Prostate gland (tissue), 2 donors: ENCODE measurements at regions not wholly inside any gene's neighbourhood (a gene's known extent, or its start where the extent isn't known, plus 50 kb on each side); places are given as distances from the start of the nearest gene placed in this dataset.

Source experiments
- CTCF ChIP-seq, 4 experiments: fragments of 200-600 bp in 2 of 4; fragments of 450-650 bp in 2 of 4; sonication (generic) in 2 of 4; IDR thresholded peaks; 1 replicate in 3 of 4; 2 replicates in 1 of 4; pipeline ENCODE4 v1.5.1; 2016 to 2019; ENCODE audit warnings: antibody characterized with exemption in 4 of 4, mild to moderate bottlenecking in 2 of 4, moderate library complexity in 2 of 4
- POLR2A ChIP-seq: fragments of 450-650 bp; IDR thresholded peaks from one replicate; pipeline ENCODE4 v1.6.1; 2016; ENCODE audit warnings: antibody characterized with exemption, mild to moderate bottlenecking

- no peak for TF ChIP-seq CTCF (IDR thresholded peaks at IDR 0.05)
- TF ChIP-seq POLR2A = no peak
Observed at GRCh38 chr10:111138544-111138943, 61.7 kb downstream of the ADRA2A start.
